HL-60 (cell line): ENCODE measurements at regions not wholly inside any gene's neighbourhood (a gene's known extent, or its start where the extent isn't known, plus 50 kb on each side); places are given as distances from the start of the nearest gene placed in this dataset.

ENCODE experiments used
- POLR2AphosphoS5 ChIP-seq: IDR thresholded peaks from 2 replicates; pipeline ENCODE4 v1.6.1; 2012; ENCODE audit warnings: low read depth
- TF ChIP-seq, protein P1 (sequence below): IDR thresholded peaks from one replicate; pipeline ENCODE4 v1.5.1; 2011; ENCODE audit warnings: low read length, control low read depth, inconsistent platforms; ENCODE audit not compliant: insufficient read depth
- TF ChIP-seq, protein P2 (sequence below): IDR thresholded peaks from 2 replicates; pipeline ENCODE4 v1.6.1; 2012; ENCODE audit warnings: low read depth; ENCODE audit not compliant: insufficient replicate concordance

DNA sequence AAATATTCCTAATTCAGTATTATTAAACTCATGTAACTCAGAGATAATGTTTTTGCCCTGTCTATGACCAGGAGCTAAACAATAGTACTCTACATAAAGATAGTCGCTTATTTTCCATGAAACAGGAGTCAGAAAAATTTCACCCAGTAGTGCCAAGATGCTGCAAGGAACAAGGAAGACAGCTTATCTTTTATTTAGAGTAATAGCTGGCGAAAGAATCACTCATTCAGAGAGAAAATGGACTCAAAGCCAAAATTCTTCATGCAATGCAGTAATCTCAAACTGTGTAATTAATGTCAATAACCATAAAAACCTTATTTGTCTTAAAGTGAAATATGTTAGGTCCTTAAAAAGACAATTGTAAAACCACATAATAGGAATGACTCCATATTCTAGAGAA is 477.8 kb downstream of the ANKRD50 start:
- TF ChIP-seq, protein P1, sequence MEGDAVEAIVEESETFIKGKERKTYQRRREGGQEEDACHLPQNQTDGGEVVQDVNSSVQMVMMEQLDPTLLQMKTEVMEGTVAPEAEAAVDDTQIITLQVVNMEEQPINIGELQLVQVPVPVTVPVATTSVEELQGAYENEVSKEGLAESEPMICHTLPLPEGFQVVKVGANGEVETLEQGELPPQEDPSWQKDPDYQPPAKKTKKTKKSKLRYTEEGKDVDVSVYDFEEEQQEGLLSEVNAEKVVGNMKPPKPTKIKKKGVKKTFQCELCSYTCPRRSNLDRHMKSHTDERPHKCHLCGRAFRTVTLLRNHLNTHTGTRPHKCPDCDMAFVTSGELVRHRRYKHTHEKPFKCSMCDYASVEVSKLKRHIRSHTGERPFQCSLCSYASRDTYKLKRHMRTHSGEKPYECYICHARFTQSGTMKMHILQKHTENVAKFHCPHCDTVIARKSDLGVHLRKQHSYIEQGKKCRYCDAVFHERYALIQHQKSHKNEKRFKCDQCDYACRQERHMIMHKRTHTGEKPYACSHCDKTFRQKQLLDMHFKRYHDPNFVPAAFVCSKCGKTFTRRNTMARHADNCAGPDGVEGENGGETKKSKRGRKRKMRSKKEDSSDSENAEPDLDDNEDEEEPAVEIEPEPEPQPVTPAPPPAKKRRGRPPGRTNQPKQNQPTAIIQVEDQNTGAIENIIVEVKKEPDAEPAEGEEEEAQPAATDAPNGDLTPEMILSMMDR: no peak
- TF ChIP-seq POLR2AphosphoS5: no peak
- TF ChIP-seq, protein P2, sequence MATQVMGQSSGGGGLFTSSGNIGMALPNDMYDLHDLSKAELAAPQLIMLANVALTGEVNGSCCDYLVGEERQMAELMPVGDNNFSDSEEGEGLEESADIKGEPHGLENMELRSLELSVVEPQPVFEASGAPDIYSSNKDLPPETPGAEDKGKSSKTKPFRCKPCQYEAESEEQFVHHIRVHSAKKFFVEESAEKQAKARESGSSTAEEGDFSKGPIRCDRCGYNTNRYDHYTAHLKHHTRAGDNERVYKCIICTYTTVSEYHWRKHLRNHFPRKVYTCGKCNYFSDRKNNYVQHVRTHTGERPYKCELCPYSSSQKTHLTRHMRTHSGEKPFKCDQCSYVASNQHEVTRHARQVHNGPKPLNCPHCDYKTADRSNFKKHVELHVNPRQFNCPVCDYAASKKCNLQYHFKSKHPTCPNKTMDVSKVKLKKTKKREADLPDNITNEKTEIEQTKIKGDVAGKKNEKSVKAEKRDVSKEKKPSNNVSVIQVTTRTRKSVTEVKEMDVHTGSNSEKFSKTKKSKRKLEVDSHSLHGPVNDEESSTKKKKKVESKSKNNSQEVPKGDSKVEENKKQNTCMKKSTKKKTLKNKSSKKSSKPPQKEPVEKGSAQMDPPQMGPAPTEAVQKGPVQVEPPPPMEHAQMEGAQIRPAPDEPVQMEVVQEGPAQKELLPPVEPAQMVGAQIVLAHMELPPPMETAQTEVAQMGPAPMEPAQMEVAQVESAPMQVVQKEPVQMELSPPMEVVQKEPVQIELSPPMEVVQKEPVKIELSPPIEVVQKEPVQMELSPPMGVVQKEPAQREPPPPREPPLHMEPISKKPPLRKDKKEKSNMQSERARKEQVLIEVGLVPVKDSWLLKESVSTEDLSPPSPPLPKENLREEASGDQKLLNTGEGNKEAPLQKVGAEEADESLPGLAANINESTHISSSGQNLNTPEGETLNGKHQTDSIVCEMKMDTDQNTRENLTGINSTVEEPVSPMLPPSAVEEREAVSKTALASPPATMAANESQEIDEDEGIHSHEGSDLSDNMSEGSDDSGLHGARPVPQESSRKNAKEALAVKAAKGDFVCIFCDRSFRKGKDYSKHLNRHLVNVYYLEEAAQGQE: no peak
